D721Med (cell line): ENCODE measurements at regions not wholly inside any gene's neighbourhood (a gene's known extent, or its start where the extent isn't known, plus 50 kb on each side); places are given as distances from the start of the nearest gene placed in this dataset.
"Not testable (repeated sequence)": the region's sequence is repeated elsewhere in the genome, so short reads cannot be mapped to it uniquely, and the experiment has no call there.

ENCODE experiments used
- DNase-seq: peaks from one replicate; pipeline ENCODE4 v3.0.0; 2011; ENCODE audit warnings: low spot score; ENCODE audit not compliant: insufficient read length
- FAIRE-seq: peaks from 2 replicates; lab custom pipeline; 2011; peaks lifted over from hg19 to GRCh38; lab: Jason Lieb, UNC
- CTCF ChIP-seq: IDR thresholded peaks from 2 replicates; pipeline ENCODE4 v1.5.1; 2012; ENCODE audit warnings: mild to moderate bottlenecking, control low read depth; ENCODE audit not compliant: insufficient read depth; ENCODE audit errors: missing control alignments

- no peak for TF ChIP-seq CTCF
- no peak for FAIRE-seq
These were observed 277.6 kb downstream of the NXPE2 start for GRCh38 chr11:114955923-114956322.

GRCh38 chr11:114956566-114956965 lies 278.2 kb downstream of the NXPE2 start:
- FAIRE-seq: no peak
- TF ChIP-seq CTCF: no peak
- DNase-seq: no peak

More at GRCh38 chr11:114955923-114956322, 277.6 kb downstream of the NXPE2 start:
- DNase-seq: no peak

GRCh38 chr11:114959953-114960505 lies 281.7 kb downstream of the NXPE2 start:
- no peak for FAIRE-seq

GRCh38 chr11:114960819-114961218 lies 282.5 kb downstream of the NXPE2 start:
- FAIRE-seq: not testable (repeated sequence)

More at GRCh38 chr11:114959953-114960505, 281.7 kb downstream of the NXPE2 start:
- no peak for DNase-seq
- no peak for TF ChIP-seq CTCF

GRCh38 chr11:114964676-114965214 lies 286.4 kb downstream of the NXPE2 start:
- TF ChIP-seq CTCF: no peak
- FAIRE-seq (no peak), DNase-seq (no peak)

More at GRCh38 chr11:114960819-114961218, 282.5 kb downstream of the NXPE2 start:
- not testable (repeated sequence) for DNase-seq

GRCh38 chr11:114970927-114971645 lies 292.8 kb downstream of the NXPE2 start:
- DNase-seq: no peak
- no peak for FAIRE-seq
- TF ChIP-seq CTCF: no peak

GRCh38 chr11:114972105-114972504 lies 293.8 kb downstream of the NXPE2 start:
- FAIRE-seq (no peak), DNase-seq (no peak)
- TF ChIP-seq CTCF: no peak
